GM21381 (cell line): ENCODE measurements at regions not wholly inside any gene's neighbourhood (a gene's known extent, or its start where the extent isn't known, plus 50 kb on each side); places are given as distances from the start of the nearest gene placed in this dataset.
"Not testable (repeated sequence)": the region's sequence is repeated elsewhere in the genome, so short reads cannot be mapped to it uniquely, and the experiment has no call there.

Experiments used
- ATAC-seq: cut with Tn5 transposase; IDR thresholded peaks from one replicate; pipeline ENCODE4 v1.9.1; 2021; ENCODE audit warnings: mild to moderate bottlenecking, moderate library complexity; ENCODE audit not compliant: unreplicated experiment

DNA sequence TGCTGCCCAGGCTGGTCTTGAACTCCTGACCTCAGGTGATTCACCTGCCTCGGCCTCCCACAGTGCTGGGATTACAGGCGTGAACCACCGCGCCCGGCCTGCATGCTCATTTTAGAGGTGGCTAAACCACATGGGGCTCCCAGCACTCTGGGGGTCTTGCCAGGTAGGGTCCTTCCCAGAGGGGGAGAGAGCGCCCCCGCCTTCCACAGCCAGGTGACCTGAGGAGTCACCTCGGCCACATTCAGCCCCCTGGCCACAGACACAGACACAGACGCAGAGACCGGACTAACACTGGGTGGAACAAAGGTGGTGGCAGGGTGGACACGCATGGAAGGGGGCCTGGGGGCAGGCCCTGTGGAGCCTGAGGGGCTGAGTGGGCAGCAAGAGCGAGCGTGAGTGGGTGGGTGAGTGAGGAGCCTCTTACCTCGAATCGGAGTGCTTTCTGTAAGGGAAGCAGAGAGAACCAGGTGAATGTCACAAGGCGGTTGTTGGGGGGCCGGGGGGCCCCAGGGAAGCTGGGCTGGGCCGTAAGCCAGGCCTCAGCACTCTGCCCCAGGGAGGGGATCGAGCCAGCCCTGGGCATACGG lies 80.1 kb downstream of the PTPRS start:
- ATAC-seq, result no peak

DNA sequence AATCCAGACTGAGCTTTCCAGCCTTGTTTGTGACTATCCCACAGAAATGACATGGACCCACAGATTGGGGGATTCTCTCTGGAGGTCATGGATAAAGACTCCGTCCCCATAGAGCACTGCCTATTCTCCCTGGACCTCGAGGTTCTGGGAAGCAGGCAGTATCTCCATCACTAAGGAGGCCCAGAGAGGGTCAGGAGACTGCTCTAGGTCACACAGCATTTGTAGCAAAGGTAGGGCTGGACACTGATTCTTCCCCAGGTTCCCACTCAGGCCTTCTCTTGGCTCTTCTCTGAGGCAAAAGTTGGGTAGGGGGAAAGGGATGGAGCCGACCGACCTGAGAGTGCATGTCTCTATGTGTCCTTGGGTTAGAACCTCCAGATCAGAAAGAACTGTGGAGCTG lies 80.9 kb downstream of the PTPRS start:
- no peak for ATAC-seq

DNA sequence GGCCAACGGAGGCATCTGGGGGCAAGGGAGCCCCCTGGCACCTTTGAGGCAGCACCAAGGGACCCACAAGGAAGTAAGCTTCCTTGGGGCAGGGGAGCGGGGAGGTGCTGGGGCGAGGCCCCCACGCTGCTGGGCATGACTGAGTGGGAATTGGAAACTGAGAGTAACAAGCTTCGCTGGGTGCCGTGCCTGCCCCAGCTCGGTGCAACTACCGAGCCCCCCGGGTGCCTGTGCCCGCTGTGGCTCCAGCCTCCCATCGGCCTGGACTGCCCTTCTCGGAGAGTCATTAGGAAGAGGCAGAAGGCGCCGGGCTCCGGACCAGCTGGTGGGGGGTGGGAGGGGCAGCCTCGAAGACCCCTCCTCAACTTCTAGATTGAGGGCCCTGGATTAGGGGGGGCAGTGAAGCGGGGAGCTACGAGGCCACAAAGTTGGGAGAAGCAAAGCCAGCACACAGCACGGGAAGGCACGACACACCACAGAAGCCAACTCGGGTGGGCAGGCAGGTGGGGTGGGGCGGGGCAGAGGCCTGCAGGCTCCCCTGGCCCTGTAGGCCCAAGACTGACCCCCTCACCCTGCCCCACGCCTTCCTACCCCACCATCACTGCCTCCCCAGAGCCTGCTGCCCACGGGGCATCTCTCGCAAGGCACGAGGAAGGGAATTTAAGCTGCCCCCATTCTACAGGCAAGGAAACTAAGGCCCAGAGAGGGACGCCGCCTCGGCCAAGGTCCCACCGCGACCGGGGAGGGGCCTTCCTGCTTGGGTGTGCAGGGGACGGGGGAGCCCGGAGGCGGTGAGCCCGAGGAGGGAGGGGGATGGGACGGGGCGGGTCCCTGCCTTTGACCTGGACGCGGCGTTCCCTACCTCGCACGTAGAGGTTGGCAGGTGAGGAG lies 83.2 kb downstream of the PTPRS start:
- ATAC-seq, result no peak

DNA sequence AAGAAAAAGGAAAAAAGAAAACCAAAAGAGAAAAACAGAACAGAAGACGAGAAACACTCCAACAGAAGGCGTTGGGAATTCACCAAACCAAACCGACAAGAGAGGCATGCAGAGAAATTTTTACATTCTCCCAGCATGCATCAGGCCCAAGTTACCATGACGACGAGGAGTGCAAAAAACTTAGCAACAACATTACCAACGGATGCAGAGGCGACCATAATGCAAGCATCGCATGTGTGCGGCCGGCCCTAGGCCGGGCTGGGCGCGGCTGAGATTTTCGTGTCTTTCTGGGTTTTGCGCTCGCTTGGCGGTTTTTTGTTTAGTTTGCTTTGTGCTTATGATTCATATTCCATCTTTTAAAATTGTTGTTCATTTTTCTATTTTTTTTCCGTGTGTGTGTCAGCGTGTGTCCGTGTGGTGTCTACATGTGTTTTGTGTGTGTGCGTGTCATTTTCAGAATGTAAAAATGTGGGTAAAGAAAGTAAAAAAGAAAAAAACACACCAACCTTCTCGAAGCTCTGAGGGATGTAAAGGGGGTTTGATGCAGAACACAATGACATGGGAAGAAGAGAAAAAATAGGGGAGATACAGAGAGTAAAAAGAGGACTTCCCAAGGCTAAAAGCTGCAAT lies 84.9 kb downstream of the PTPRS start:
- no peak for ATAC-seq

DNA sequence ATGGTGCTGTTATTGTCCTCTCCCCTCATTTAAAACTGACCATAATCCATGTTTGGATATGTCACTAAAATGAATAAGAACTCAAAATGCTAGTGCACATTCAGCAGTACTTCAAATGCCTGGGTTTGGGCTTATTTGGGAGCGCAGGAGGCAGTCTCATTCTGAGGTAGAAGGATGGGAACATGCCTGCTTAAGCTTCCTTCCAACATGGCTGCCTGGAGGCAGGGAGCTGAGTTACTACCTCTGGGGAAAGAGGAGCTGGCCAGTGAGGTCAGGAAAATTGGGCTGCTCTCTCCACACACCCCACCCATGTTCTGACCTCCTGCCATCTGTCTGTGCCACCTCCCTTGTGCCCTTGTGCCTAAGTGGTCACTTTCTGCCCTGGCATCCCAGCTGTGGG lies 85.7 kb downstream of the PTPRS start:
- ATAC-seq, result no peak

DNA sequence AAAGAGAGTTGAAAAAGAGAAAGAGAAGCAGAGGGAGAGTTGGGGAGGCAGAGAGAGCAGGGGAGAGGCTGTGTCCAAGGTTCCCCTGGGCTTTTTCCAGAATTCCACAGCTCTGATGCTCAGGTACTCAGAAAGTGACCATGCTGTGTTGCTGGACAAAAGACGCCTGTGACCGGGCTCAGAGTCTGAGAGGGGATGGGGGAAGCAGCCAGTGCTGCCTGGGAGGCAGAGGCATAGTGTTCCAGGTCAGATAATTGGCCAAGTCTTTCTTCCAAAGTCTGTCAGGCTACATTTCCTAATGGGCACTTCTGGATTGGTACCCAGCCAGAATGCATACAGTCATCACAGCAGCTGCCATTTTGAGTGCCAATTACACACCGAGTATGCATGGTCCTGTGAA lies 86.1 kb downstream of the PTPRS start:
- ATAC-seq, result no peak

DNA sequence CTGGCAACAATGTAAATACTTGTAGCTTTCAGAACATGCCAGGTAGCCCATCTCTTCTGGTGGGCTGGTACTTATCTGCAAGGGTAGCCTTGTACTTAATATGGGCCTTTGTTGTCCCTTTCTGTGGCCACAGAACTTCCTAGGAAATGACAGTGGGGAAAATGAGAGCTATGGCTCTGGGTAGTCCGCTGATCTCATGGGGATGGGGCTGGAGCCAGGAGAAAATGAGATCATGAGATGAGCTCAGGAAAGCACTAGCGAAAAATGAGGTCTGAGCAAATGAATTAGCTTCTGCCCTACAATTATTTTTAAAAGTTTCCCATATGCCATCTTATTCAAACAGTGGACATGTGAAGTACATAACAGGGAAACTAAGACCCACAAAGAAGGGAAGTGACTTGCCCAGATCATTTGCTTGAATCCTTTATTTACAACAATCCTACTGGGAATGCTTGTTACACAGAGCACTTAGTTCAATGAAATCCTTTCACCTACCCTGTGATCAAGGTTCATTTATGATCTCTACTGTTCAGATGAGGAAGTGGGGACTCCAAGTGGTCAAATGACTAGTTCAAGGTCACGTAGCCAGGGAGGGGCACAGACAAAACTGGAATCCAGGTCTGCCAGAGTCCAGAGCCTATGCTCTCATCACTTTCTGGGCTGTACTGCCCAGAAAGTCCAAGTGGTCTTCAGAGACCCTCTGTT lies 87.1 kb downstream of the PTPRS start:
- ATAC-seq, result no peak

DNA sequence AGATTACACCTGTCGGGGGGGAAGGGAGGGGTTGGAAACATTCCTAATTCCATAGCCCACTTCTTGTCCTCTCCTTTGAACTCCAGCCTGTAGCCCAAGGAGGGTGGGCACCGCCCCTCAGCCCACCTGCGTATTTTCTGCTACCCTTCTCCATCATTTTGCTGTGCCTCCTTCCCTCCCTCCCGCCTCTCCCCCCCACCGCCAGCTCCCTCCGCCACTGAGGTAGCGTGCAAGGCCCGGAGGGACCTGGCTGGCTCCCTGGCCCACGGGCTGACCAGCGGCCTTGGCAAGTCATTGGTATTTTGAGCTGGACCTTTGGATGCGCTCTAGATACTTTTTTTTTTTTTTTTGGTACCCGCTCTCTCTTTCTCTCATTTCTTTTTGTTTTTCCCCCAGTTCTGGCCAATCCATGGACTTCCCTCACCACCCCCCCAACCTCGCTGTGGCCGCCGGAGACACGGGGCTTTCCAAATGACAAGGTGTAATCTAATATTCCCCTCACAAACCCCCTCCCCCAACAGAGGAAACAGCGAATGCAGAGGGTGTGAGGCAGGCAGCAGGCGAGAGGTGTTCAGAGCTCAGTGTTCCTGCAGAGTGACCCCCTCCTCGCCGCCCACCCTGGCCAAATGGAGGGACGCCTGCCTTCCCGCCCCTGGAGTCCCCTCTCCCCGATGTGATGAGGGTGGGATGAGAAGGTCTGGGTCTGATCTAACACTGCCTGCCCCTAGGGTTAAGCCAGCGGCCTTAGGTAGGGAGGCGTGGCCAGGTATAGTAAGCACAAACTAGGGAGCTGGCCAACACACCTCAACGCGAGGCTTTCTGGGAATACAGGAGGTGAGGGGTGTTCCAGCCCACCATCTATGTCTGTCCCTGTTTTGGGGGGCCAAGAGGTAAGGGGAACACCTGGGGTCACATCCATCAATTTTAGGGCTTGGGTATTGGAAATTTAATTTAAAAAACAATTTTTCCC lies 89.2 kb downstream of the PTPRS start:
- no peak for ATAC-seq

DNA sequence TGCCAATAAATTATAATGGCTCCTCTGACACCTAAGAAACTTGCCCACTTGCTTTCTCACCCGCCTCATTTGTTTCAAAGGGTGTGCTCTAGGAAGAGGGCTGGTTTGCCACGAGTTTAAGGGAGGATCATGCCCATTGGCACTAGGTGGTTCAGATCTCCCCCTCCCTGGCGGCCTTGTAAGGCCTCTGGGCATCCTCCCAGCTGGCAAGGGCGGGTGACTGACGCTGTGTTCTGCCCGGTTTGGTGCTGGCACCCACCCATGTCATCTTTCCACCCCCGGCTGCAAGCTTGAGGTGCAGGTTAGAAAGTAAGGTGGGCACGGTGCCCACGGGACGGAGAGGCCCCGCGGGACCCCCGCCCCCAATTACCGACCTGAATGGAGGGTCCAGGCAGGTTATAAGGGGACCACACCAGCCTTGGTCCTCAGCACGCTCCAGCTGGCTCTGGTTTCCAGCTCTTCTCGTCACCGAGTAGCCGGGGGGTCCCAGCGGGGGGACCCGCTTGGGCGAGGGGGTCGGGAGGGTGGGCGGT lies 90.4 kb downstream of the PTPRS start:
- no peak for ATAC-seq

DNA sequence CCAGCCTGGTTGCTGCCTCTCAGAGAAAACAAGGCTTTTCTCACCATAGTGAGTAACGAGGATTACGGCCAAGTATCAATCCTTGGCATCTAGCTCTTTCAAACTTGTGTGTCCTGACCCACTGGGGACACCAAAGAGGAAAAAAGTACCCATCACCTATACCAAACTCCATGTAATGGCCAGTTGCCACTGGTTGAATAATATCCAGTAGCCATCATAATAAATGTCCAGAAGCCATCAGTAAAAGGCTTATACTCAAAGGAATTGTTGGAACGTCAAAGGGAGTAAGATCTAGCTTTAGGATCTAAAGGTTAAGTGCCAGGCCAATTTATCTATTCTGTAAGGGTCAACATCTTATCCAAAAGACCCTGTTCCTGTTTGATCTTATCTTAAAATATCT lies 91.1 kb downstream of the PTPRS start:
- ATAC-seq, result no peak

DNA sequence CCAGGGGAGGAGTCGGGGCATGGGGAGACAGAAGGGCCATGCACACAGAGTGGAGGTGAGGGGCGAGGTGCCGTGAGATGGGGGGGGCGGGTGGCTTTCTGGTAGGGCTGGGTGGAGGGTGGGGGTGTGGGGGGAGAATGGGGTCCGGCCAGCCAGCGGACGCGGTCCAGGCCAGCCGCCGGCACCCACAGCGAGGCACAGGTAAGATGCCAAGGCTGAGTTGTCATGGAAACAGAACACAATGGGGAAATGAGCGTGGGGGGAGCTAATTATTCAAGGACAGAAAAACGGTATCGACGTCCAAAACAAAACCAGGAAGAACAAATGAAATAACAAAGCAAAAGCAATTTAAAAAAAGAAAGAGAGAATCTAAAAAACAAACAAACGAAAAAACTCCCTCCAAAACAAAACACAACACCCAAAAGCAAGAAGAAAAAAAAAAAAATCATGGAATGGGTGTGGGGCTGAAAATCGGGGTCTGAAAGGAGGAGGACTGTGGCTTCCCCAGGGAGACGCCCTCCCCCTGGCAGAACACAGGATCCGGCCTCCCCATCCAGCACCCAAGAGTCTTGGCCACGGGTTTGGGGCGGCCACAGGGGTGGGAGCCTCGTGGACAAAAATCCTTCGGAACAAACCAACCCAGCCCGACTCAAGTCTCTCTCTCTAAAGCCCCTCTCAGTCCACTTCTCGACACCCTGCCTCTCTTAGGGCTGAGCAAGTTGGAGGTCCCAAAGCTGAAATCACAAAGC lies 92.5 kb downstream of the PTPRS start:
- no peak for ATAC-seq

DNA sequence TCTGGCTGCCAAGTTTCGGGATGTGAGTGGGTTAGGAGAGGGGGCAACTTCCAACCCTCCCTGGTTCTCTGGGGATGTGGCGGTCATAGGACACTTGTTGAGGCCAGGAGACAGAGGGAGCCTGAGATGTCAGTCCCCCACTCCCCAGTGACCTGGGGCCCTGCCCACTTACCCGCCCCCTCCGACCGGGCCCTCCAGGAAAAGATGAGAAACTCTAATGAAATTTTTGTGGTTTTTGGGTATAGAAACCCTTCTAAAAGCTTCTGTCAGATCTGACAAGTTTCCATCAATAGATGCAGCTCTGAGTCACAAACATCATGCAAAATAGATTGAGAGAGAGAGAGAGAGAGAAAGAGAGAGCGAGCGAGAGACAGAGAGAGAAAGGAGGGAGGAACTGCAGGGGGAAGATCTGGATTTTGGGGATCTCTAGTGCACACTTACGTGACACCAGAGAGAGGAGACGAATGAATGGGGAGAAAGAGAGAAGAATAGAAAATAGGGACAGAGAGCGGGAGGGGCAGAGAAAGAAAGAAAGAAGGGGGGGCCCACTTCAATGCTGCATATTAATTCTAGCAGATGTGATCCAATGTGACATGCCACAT lies 94.0 kb downstream of the PTPRS start:
- no peak for ATAC-seq

DNA sequence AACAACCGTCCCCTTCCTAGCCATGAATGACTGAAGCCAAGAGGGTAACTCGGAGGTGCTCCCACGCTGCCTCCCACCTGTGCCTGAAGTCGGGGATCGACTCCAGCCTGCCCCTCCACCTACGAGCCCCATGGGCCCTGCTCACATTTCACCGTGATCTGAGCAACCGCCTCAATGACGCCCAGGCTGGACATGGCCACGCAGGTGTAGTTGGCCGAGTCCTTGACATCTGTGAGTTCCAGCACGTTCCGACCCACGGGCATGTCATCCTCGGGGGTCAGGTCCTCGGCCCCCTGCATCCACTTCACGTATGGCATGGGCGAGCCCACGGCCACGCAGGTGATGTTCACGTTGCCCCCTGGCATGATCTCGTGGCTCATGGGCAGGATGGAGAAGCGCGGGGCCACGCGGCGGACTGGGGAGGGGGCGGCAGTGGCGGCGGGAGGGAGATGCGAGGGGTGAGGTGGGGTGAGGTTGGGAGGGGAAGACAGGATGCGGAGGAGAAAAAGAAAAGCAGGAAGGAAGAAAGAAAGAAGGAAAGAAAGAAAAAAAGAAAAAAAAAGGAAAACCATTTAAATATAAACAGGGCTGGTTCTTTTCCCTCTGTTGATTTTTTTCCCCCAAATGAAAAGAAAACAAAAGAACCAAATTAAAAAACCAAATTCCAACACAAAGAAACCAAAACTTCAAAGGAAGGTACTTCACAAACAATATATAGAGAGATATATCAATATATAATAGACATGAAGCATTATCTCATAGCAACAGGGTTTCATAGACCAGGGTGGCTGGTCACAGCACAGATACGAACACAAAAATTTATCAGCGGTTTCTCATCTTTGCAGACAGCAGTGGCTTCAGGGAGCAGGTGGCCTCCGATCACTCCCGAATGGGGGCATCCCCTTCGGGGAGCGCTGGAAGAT lies 94.7 kb downstream of the PTPRS start:
- ATAC-seq, result no peak

DNA sequence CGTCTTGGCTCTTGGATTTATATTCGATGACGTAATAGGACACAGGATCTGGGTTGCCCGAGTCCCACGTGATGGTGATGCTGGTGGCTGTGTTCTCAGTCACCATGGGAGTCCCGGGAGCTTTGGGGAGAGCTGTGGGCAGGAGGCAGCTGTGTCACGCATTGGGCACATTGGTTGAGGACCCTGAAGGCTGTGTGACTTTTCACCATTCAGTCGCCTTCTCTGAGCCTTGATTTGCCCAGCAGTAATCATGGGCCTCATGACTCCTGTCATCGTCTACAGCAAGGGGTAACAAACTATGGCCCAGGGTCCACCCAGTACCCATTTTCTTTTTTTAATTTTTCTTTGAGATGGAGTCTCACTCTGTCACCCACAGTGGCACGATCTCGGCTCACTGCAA lies 96.3 kb downstream of the PTPRS start:
- ATAC-seq, result no peak

DNA sequence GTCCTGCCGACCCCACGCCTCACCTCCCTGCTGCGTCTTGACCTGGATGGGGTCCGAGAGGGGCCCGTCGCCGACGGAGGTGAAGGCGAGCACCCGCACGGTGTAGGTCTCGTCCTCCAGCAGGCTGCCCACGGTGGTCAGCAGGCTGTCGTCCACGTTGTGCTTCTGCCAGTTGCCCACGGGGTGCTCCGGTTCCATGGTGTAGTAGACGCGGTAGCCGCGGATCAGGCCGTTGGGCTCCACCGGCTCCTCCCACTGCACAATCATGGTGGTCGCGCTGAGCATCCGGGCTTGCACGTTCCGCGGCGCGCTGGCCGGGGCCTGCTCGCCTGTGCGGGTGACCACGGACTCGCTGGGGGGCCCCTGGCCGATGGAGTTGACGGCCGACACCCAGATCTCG lies 96.7 kb downstream of the PTPRS start:
- no peak for ATAC-seq

DNA sequence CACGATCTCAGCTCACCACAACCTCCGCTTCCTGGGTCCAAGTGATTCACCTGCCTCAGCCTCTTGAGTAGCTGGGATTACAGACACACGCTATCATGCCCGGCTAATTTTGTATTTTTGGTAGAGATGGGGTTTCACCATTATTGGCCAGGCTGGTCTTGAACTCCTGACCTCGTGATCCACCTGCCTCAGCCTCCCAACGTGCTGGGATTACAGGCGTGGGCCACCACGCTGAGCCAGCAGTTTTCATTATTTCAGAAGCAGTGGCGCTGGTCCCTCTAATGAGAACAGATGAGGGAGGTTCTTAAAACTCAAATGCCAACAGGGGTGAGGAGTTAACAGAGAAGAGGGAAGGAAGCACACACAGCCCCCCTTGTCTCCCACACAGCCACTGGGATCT lies 98.7 kb downstream of the PTPRS start:
- ATAC-seq, result not testable (repeated sequence)

DNA sequence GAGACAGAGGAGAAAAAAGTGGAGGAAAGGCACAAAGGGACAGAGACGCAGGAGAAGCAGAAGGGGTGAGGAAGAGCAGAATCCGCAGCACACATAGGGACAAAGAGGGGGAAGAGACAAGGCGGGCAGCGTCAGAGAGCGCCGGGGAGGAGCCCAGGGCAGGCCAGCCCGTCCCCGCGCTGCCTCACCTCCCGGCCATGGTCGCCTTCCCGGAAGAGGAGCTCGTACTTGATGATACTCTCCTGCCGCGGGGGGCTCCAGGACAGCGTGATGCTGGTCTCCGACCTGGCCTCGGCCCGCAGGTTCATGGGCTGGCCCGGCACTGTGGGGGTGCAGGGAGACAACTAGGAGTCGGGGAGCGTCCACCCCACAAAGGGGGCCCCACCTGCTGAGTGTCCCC lies 100.6 kb downstream of the PTPRS start:
- no peak for ATAC-seq

DNA sequence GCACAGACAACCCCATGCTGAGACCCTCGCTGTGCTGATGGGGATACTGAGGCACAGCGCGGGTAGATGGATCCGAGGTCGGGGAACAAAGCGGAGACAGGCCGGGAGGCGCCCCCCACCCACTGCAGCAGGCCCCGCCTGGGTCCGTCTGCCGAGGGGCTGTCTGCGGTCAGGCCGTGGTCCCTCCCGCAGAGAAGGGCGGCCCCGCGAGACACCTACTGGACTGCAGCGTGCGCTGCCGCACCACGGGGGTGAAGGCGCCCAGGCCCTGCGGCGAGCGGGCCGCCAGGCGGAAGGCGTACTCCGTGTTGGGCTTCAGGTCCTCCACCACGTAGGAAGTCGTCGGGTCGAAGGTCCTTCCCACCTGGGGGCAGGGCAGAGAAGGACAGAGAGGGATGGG lies 101.9 kb downstream of the PTPRS start:
- ATAC-seq, result no peak
